ENCODE measurements at regions not wholly inside any gene's neighbourhood (a gene's known extent, or its start where the extent isn't known, plus 50 kb on each side); places are given as distances from the start of the nearest gene placed in this dataset.

DNA sequence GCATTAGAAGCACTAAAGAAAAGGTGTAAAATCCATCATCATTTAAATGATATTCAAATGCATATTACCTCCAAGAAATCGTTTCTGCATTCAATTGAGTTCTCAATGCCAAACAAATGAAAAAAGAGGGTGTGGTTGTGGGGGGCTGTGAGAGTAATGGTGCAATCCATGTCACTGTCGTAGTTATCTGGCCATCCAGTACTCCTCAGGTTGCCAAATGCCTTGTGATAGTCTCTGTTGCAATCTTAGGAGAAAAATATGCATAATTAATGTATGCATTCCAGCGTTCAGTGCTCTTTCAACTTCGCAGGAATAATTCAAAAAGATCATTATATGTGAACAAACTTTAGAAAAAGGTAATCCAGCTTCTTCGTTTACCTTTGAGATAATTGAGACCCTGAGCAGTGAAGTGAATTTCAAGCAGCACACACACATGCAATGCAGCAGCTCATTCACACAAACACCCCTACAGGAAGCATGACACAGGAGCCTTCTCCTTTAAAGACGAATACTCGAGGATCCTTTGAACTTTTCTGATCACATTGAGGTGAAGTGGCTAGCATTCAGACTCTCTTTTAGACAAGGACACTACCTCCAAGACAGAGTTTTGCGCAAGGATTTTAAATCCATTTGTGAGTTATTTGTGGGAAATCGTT lies 73.4 kb downstream of the OR13A1 start:
- DNase-seq (ENCODE audit: low read depth in 1 of 2, low spot score in 1 of 2): no peak
- H3K27ac ChIP-seq (replicated peaks): no peak overlapping the region
- no peaks in the 10 kb centered on the region for H3K27me3 ChIP-seq (ENCODE audit: insufficient read depth, poor library complexity, severe bottlenecking)
- TF ChIP-seq, protein P1, sequence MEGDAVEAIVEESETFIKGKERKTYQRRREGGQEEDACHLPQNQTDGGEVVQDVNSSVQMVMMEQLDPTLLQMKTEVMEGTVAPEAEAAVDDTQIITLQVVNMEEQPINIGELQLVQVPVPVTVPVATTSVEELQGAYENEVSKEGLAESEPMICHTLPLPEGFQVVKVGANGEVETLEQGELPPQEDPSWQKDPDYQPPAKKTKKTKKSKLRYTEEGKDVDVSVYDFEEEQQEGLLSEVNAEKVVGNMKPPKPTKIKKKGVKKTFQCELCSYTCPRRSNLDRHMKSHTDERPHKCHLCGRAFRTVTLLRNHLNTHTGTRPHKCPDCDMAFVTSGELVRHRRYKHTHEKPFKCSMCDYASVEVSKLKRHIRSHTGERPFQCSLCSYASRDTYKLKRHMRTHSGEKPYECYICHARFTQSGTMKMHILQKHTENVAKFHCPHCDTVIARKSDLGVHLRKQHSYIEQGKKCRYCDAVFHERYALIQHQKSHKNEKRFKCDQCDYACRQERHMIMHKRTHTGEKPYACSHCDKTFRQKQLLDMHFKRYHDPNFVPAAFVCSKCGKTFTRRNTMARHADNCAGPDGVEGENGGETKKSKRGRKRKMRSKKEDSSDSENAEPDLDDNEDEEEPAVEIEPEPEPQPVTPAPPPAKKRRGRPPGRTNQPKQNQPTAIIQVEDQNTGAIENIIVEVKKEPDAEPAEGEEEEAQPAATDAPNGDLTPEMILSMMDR (IDR thresholded peaks at IDR 0.05; ENCODE audit: insufficient read depth, low read length): no peak
- no peak for TF ChIP-seq POLR2AphosphoS5 (IDR thresholded peaks at IDR 0.05; ENCODE audit: low read depth)
- no peak for TF ChIP-seq REST (IDR thresholded peaks at IDR 0.05; ENCODE audit: insufficient replicate concordance, low read depth)
- TF ChIP-seq SPI1 (IDR thresholded peaks at IDR 0.05; ENCODE audit: borderline replicate concordance, low read depth): no peak
- TF ChIP-seq GABPA (IDR thresholded peaks at IDR 0.05; ENCODE audit: low read depth): no peak
- no peak overlapping the region for H3K4me3 ChIP-seq (replicated peaks; ENCODE audit: insufficient read depth, low read length)

DNA sequence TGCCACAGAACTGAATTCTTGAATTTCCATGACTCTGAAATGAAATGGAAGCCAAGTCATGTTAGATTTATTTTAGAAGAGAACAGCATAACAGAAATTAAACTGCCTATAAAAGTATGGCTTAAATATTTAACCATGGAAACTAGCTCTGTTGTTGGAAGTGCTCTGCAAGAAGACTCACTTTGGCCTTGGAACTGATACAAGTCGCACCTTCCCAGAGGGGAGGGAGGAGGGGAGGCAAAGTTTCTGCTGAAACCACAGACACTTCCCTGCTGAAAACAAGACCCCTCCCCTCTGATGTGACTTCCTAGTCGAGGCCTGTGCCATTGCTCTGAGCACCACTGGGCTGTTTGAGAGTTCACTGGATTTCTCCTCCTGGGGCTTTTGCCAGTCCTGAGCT lies 72.1 kb downstream of the OR13A1 start:
- H3K27ac ChIP-seq (replicated peaks): no peak overlapping the region
- no peak overlapping the region for H3K4me3 ChIP-seq (replicated peaks; ENCODE audit: insufficient read depth, low read length)
- no peak for DNase-seq (ENCODE audit: low read depth in 1 of 2, low spot score in 1 of 2)
- TF ChIP-seq SPI1 (IDR thresholded peaks at IDR 0.05; ENCODE audit: borderline replicate concordance, low read depth) (no peak), REST (IDR thresholded peaks at IDR 0.05; ENCODE audit: insufficient replicate concordance, low read depth) (no peak), GABPA (IDR thresholded peaks at IDR 0.05; ENCODE audit: low read depth) (no peak), POLR2AphosphoS5 (IDR thresholded peaks at IDR 0.05; ENCODE audit: low read depth) (no peak)
- TF ChIP-seq, protein P1 (IDR thresholded peaks at IDR 0.05; ENCODE audit: insufficient read depth, low read length): no peak
- H3K27me3 ChIP-seq (ENCODE audit: insufficient read depth, poor library complexity, severe bottlenecking): no peaks in the 10 kb centered on the region

- TF ChIP-seq, protein P1 (IDR thresholded peaks at IDR 0.05; ENCODE audit: insufficient read depth, low read length): no peak
- TF ChIP-seq SPI1 (IDR thresholded peaks at IDR 0.05; ENCODE audit: borderline replicate concordance, low read depth) (no peak), GABPA (IDR thresholded peaks at IDR 0.05; ENCODE audit: low read depth) (no peak), REST (IDR thresholded peaks at IDR 0.05; ENCODE audit: insufficient replicate concordance, low read depth) (no peak), POLR2AphosphoS5 (IDR thresholded peaks at IDR 0.05; ENCODE audit: low read depth) (no peak)
- Histone ChIP-seq H3K4me3 (replicated peaks; ENCODE audit: insufficient read depth, low read length) (no peak overlapping the region), H3K27me3 (ENCODE audit: insufficient read depth, poor library complexity, severe bottlenecking) (no peaks in the 10 kb centered on the region), H3K27ac (replicated peaks) (no peak overlapping the region)
- DNase-seq (ENCODE audit: low read depth in 1 of 2, low spot score in 1 of 2): no peak
Measured at GRCh38 chr10:45246522-45246921, 68.9 kb downstream of the OR13A1 start.

All from HL-60 (cell line).